Erythroblast (primary cell): ENCODE measurements at regions not wholly inside any gene's neighbourhood (a gene's known extent, or its start where the extent isn't known, plus 50 kb on each side); places are given as distances from the start of the nearest gene placed in this dataset.

Experiments used
- GATA1 ChIP-seq: IDR thresholded peaks from 2 replicates; pipeline ENCODE4 v1.6.1; 2011; ENCODE audit warnings: low read depth, mild to moderate bottlenecking, control low read depth, low read length, moderate library complexity
- POLR2A ChIP-seq: IDR thresholded peaks from 2 replicates; pipeline ENCODE4 v1.6.1; 2011; ENCODE audit warnings: mild to moderate bottlenecking, low read length

DNA sequence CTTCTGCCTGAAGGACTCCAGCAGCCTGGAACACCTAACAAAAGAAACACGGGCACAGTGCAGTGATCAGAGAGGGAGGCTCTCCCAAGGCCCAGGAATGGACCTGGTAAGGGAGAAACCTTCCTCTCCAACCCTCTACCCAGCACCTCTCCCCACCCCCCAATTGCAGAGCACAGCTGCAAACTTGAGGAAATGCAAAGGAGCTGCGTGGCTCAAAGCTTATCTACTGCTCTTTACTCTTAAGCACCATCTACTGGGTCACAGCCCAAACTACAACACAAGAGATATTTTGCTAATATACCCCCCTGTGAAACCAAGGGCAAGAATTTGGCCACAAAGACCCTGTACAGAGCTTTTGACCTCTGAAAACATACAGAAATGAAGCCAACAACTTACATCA, 328.3 kb downstream of the OXSM start:
- no peak for TF ChIP-seq POLR2A
- TF ChIP-seq GATA1, result no peak
